Gastroesophageal sphincter (tissue), 4 donors: ENCODE measurements at regions not wholly inside any gene's neighbourhood (a gene's known extent, or its start where the extent isn't known, plus 50 kb on each side); places are given as distances from the start of the nearest gene placed in this dataset.

ENCODE experiments used
- ATAC-seq: fragments of 150-250 bp; one replicate; pipeline ENCODE4 v1.9.1; 2016; ENCODE audit warnings: mild to moderate bottlenecking, moderate library complexity
- H3K27ac ChIP-seq, 4 donors: fragments of 200-600 bp; sonication (generic) in 3 of 4; 1 replicate in 3 of 4; 2 replicates in 1 of 4; pipeline ENCODE4 v1.5.1; 2016 to 2019
- H3K27me3 ChIP-seq: fragments of 200-600 bp; sonication (generic); one replicate; pipeline ENCODE4 v1.5.1; 2019
- H3K36me3 ChIP-seq, 2 donors: fragments of 200-600 bp; sonication (generic); one replicate each; pipeline ENCODE4 v1.5.1; 2019; ENCODE audit warnings: control low read depth in 1 of 2
- H3K4me1 ChIP-seq, 3 donors: fragments of 200-600 bp; sonication (generic); 1 replicate in 2 of 3; 2 replicates in 1 of 3; pipeline ENCODE4 v1.5.1; 2016 to 2019; ENCODE audit warnings: control low read depth in 2 of 3
- H3K4me3 ChIP-seq, 2 donors: fragments of 200-600 bp; sonication (generic); one replicate each; pipeline ENCODE4 v1.5.1; 2019; ENCODE audit warnings: mild to moderate bottlenecking in 1 of 2, moderate library complexity in 1 of 2
- H3K9me3 ChIP-seq, 3 donors: fragments of 200-600 bp; sonication (generic); one replicate each; pipeline ENCODE4 v1.5.1; 2017 to 2019; ENCODE audit warnings: control low read depth in 2 of 3
- CTCF ChIP-seq, 4 experiments: fragments of 200-600 bp in 2 of 4; fragments of 450-650 bp in 2 of 4; sonication (generic) in 1 of 4; IDR thresholded peaks; one replicate each; pipeline ENCODE4 v1.5.1; 2017 to 2019; ENCODE audit warnings: antibody characterized with exemption in 4 of 4, mild to moderate bottlenecking in 2 of 4, moderate library complexity in 2 of 4
- EP300 ChIP-seq: sonication (generic); formaldehyde crosslinking; IDR thresholded peaks from one replicate; pipeline ENCODE4 v1.6.1; 2017; ENCODE audit warnings: antibody characterized with exemption, mild to moderate bottlenecking
- POLR2A ChIP-seq, 2 donors: fragments of 450-650 bp; IDR thresholded peaks; one replicate each; pipeline ENCODE4 v1.6.1; 2017; ENCODE audit warnings: antibody characterized with exemption in 2 of 2, mild to moderate bottlenecking in 2 of 2, moderate library complexity in 1 of 2
- POLR2AphosphoS5 ChIP-seq: sonication (generic); formaldehyde crosslinking; IDR thresholded peaks from one replicate; pipeline ENCODE4 v1.6.1; 2017; ENCODE audit warnings: antibody characterized with exemption
- WGBS, 2 donors: methylation state at CpG; one replicate each; pipeline ENCODE4 v1.1.5; 2018; ENCODE audit warnings: low coverage in 1 of 2; 5-methylcytosine and 5-hydroxymethylcytosine counted together

- no peak for ATAC-seq
- WGBS, 2 donors = 86 to 92% methylated on average over 1 to 2 of the region's 5 CpGs
- Histone ChIP-seq H3K4me3 (no peak overlapping the region), H3K36me3 (no peaks in the 10 kb centered on the region), H3K4me1 (no peaks in the 10 kb centered on the region), H3K27me3 (no peaks in the 10 kb centered on the region), H3K9me3 (peaks cover 0 to 23% (median 0%) of the 10 kb centered on the region in 3 donors), H3K27ac (no peak overlapping the region)
- TF ChIP-seq POLR2A (IDR thresholded peaks at IDR 0.05) (no peak), POLR2AphosphoS5 (no peak), EP300 (no peak), CTCF (IDR thresholded peaks at IDR 0.05) (no peak)
These were observed 718.0 kb upstream of the CDH10 start for GRCh38 chr5:25362799-25363198.

- Histone ChIP-seq H3K9me3 (peaks cover 0 to 25% (median 0%) of the 10 kb centered on the region in 3 donors), H3K27me3 (no peaks in the 10 kb centered on the region), H3K36me3 (no peaks in the 10 kb centered on the region), H3K4me3 (no peak overlapping the region), H3K27ac (no peak overlapping the region), H3K4me1 (no peaks in the 10 kb centered on the region)
- TF ChIP-seq CTCF (IDR thresholded peaks at IDR 0.05) (no peak), POLR2A (IDR thresholded peaks at IDR 0.05) (no peak), POLR2AphosphoS5 (no peak)
- no peak for ATAC-seq
- WGBS, 2 donors = 80 to 100% methylated on average over 2 of the region's 2 CpGs
These were observed 714.1 kb upstream of the CDH10 start for GRCh38 chr5:25358919-25359318.

GRCh38 chr5:25357605-25358004 lies 712.8 kb upstream of the CDH10 start:
- Histone ChIP-seq H3K4me1 (no peaks in the 10 kb centered on the region), H3K4me3 (no peak overlapping the region), H3K9me3 (peaks cover 0 to 19% (median 0%) of the 10 kb centered on the region in 3 donors), H3K27ac (no peak overlapping the region), H3K36me3 (no peaks in the 10 kb centered on the region), H3K27me3 (no peaks in the 10 kb centered on the region)
- TF ChIP-seq POLR2AphosphoS5 (no peak), CTCF (IDR thresholded peaks at IDR 0.05) (no peak), EP300 (no peak), POLR2A (IDR thresholded peaks at IDR 0.05) (no peak)
- no peak for ATAC-seq
- WGBS, 2 donors = 83 to 84% methylated on average over 5 to 6 of the region's 8 CpGs

- Histone ChIP-seq H3K4me3 (no peak overlapping the region), H3K36me3 (no peaks in the 10 kb centered on the region), H3K4me1 (no peaks in the 10 kb centered on the region), H3K27ac (no peak overlapping the region), H3K9me3 (no peaks in the 10 kb centered on the region), H3K27me3 (no peaks in the 10 kb centered on the region)
- TF ChIP-seq POLR2AphosphoS5 (no peak), CTCF (IDR thresholded peaks at IDR 0.05) (no peak), POLR2A (IDR thresholded peaks at IDR 0.05) (no peak), EP300 (no peak)
- no peak for ATAC-seq
These were observed 705.0 kb upstream of the CDH10 start for GRCh38 chr5:25349746-25350145.

- no peaks in the 10 kb centered on the region for H3K27me3 ChIP-seq
- H3K27ac ChIP-seq = no peak overlapping the region
- WGBS, 2 donors = 56 to 66% methylated on average over 4 to 5 of the region's 5 CpGs
- no peaks in the 10 kb centered on the region for H3K4me1 ChIP-seq
- no peaks in the 10 kb centered on the region for H3K9me3 ChIP-seq
- H3K36me3 ChIP-seq = no peaks in the 10 kb centered on the region
- H3K4me3 ChIP-seq = no peak overlapping the region
- TF ChIP-seq POLR2A (IDR thresholded peaks at IDR 0.05) = no peak
- TF ChIP-seq CTCF (IDR thresholded peaks at IDR 0.05) = no peak
- no peak for TF ChIP-seq EP300
- no peak for TF ChIP-seq POLR2AphosphoS5
- no peak for ATAC-seq
These were observed 700.5 kb upstream of the CDH10 start for GRCh38 chr5:25345240-25345771.
